PC-9 (cell line): ENCODE measurements at regions not wholly inside any gene's neighbourhood (a gene's known extent, or its start where the extent isn't known, plus 50 kb on each side); places are given as distances from the start of the nearest gene placed in this dataset.

Experiments
- BruUV-seq: library from RNA; stranded (reverse); fragments of 400-500 nt; replicated peaks from 2 replicates; lab custom pipeline; 2021; lab: Mats Ljungman, UMichigan
- CTCF ChIA-PET: fragments of 300-600 bp; sonication (Branson Sonifier 250); formaldehyde crosslinking; loops from one replicate; lab custom pipeline; 2022; ENCODE audit warnings: antibody characterized with exemption; lab: Charles Lee
- POLR2A ChIA-PET: fragments of 300-600 bp; sonication (Branson Sonifier 250); formaldehyde crosslinking; loops from one replicate; lab custom pipeline; 2022; ENCODE audit warnings: antibody characterized with exemption; ENCODE audit not compliant: unreplicated experiment; lab: Charles Lee
- DNase-seq, 2 experiments: peaks; one replicate each; pipeline versions ENCODE4 v3.0.0 to v3.0.0-alpha.2; 2015 to 2022; ENCODE audit warnings: mixed read lengths in 1 of 2
- H2AFZ ChIP-seq: fragments of 200-600 bp; sonication (generic); 2 replicates; pipeline ENCODE4 v1.8.1; 2017; ENCODE audit warnings: antibody characterized with exemption
- H3F3A ChIP-seq: fragments of 200-600 bp; sonication (generic); 2 replicates; pipeline ENCODE4 v1.8.1; 2017; ENCODE audit warnings: antibody characterized with exemption, mild to moderate bottlenecking, low read depth; ENCODE audit not compliant: insufficient read depth
- H3K27ac ChIP-seq: fragments of 200-600 bp; sonication (generic); 2 replicates; pipeline ENCODE4 v1.6.1; 2016; ENCODE audit warnings: mixed run types
- H3K27me3 ChIP-seq: fragments of 200-600 bp; sonication (generic); 2 replicates; pipeline ENCODE4 v1.6.1; 2016; ENCODE audit warnings: low read depth, mixed run types; ENCODE audit not compliant: insufficient read depth
- H3K36me3 ChIP-seq: fragments of 200-600 bp; sonication (generic); 2 replicates; pipeline ENCODE4 v1.6.1; 2016; ENCODE audit warnings: low read depth, mixed run types
- H3K4me1 ChIP-seq: fragments of 200-600 bp; sonication (generic); replicated peaks from 2 replicates; pipeline ENCODE4 v1.6.1; 2016; ENCODE audit warnings: mixed run types; ENCODE audit not compliant: insufficient read depth
- H3K4me2 ChIP-seq: fragments of 200-600 bp; sonication (generic); 2 replicates; pipeline ENCODE4 v1.6.1; 2017; ENCODE audit warnings: mixed run types
- H3K4me3 ChIP-seq: fragments of 200-600 bp; sonication (generic); 2 replicates; pipeline ENCODE4 v1.6.1; 2016; ENCODE audit warnings: mixed run types
- H3K79me2 ChIP-seq: fragments of 200-600 bp; sonication (generic); 2 replicates; pipeline ENCODE4 v1.6.1; 2017; ENCODE audit warnings: low read depth, mixed run types
- H3K9me2 ChIP-seq: fragments of 200-600 bp; sonication (generic); 2 replicates; pipeline ENCODE4 v1.8.1; 2017; ENCODE audit warnings: mild to moderate bottlenecking; ENCODE audit not compliant: insufficient read depth
- H3K9me3 ChIP-seq: fragments of 200-600 bp; sonication (generic); 2 replicates; pipeline ENCODE4 v1.8.1; 2016; ENCODE audit warnings: low read depth; ENCODE audit not compliant: insufficient read depth
- H4K20me1 ChIP-seq: fragments of 200-600 bp; sonication (generic); 2 replicates; pipeline ENCODE4 v1.8.1; 2017; ENCODE audit not compliant: insufficient read depth
- CTCF ChIP-seq: fragments of 200-600 bp; sonication (generic); conservative IDR thresholded peaks from 2 replicates; pipeline ENCODE4 v1.6.1; 2017; ENCODE audit warnings: mixed run types, antibody characterized with exemption, mild to moderate bottlenecking, moderate library complexity
- EZH2 ChIP-seq: fragments of 200-600 bp; sonication (generic); IDR thresholded peaks from 2 replicates; pipeline ENCODE4 v1.8.0; 2017; ENCODE audit warnings: antibody characterized with exemption, low read depth
- intact Hi-C: fragments of 100-400 bp; cut with micrococcal nuclease; formaldehyde crosslinking; loops from one replicate; pipeline ENCODE4 v1.10.0; 2022; ENCODE audit not compliant: unreplicated experiment

GRCh38 chr17:65444049-65444448 lies 117.4 kb downstream of the AXIN2 start:
- CTCF ChIA-PET = no interaction called here

GRCh38 chr17:65442691-65443090 lies 118.8 kb downstream of the AXIN2 start:
- H3K36me3 ChIP-seq = no peaks in the 10 kb centered on the region
- no peaks in the 10 kb centered on the region for H3K9me3 ChIP-seq
- H3F3A ChIP-seq = no peaks in the 10 kb centered on the region
- no peak overlapping the region for H3K4me3 ChIP-seq
- no peaks in the 10 kb centered on the region for H3K79me2 ChIP-seq
- H2AFZ ChIP-seq = no peak overlapping the region
- no peak for DNase-seq
- intact Hi-C loops = no loop called here
- H3K4me1 ChIP-seq = no peaks in the 10 kb centered on the region
- CTCF ChIA-PET = no interaction called here
- no TSS peak for BruUV-seq
- no peak for TF ChIP-seq EZH2
- no peak for TF ChIP-seq CTCF
- no peaks in the 10 kb centered on the region for H3K9me2 ChIP-seq
- no peaks in the 10 kb centered on the region for H4K20me1 ChIP-seq
- POLR2A ChIA-PET = interaction anchor here (0.7 kb wide), 1 partner anchor 1159 kb away, joined by 8 read pairs; no protein-coding TSS in a partner anchor
- no peak overlapping the region for H3K4me2 ChIP-seq
- H3K27me3 ChIP-seq = no peaks in the 10 kb centered on the region
- H3K27ac ChIP-seq = no peak overlapping the region

More at GRCh38 chr17:65444049-65444448, 117.4 kb downstream of the AXIN2 start:
- Histone ChIP-seq H4K20me1 (no peaks in the 10 kb centered on the region), H3K4me2 (no peak overlapping the region), H3K36me3 (no peaks in the 10 kb centered on the region), H2AFZ (no peak overlapping the region), H3K27me3 (no peaks in the 10 kb centered on the region), H3K9me3 (no peaks in the 10 kb centered on the region), H3K79me2 (no peaks in the 10 kb centered on the region), H3K4me3 (no peak overlapping the region), H3F3A (no peaks in the 10 kb centered on the region), H3K27ac (no peak overlapping the region), H3K9me2 (no peaks in the 10 kb centered on the region), H3K4me1 (no peaks in the 10 kb centered on the region)
- intact Hi-C loops = no loop called here
- no peak for TF ChIP-seq EZH2
- no peak for TF ChIP-seq CTCF
- POLR2A ChIA-PET = no interaction called here
- DNase-seq = no peak
- no TSS peak for BruUV-seq

- no peak for DNase-seq
- no peaks in the 10 kb centered on the region for H4K20me1 ChIP-seq
- H3K4me1 ChIP-seq = no peaks in the 10 kb centered on the region
- no peak overlapping the region for H2AFZ ChIP-seq
- no peaks in the 10 kb centered on the region for H3K36me3 ChIP-seq
- H3K79me2 ChIP-seq = no peaks in the 10 kb centered on the region
- H3K4me2 ChIP-seq = no peak overlapping the region
- H3K9me3 ChIP-seq = no peaks in the 10 kb centered on the region
- H3K27me3 ChIP-seq = no peaks in the 10 kb centered on the region
- H3K4me3 ChIP-seq = no peak overlapping the region
- no peak overlapping the region for H3K27ac ChIP-seq
- ChIA-PET POLR2A (no interaction called here), CTCF (no interaction called here)
- H3K9me2 ChIP-seq = no peaks in the 10 kb centered on the region
- TF ChIP-seq EZH2 = no peak
- TF ChIP-seq CTCF = no peak
- intact Hi-C loops = no loop called here
- no TSS peak for BruUV-seq
- H3F3A ChIP-seq = no peaks in the 10 kb centered on the region
Observed at GRCh38 chr17:65442250-65442649, 119.2 kb downstream of the AXIN2 start.
